ENCODE measurements at regions not wholly inside any gene's neighbourhood (a gene's known extent, or its start where the extent isn't known, plus 50 kb on each side); places are given as distances from the start of the nearest gene placed in this dataset.

DNA sequence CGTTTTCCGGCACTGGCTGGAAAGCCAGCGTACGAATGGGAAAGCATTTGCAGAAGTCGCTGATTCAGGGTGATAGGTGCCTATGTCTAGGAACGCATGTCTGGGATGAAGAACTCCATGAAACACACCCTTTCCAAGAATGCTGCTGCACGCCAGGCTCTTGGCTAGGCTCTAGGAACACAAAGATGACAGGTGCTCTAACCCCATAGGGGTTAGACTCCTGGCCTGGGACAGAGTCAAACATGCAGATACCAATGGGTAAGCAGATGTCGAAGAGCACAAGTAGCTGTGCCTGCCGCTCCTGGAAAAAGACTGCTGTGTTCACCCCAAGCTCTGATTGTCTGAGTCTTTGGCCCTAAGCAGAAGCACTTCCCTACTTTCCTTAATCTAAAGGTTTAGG lies 180.9 kb upstream of the UBE3A start:
- no peak for TF ChIP-seq CTCF (IDR thresholded peaks at IDR 0.05)
- TF ChIP-seq EZH2 (IDR thresholded peaks at IDR 0.05; ENCODE audit: borderline replicate concordance, insufficient read depth, low read depth, low read length, poor library complexity, severe bottlenecking), result no peak
